OCI-LY7 (cell line): ENCODE measurements at regions not wholly inside any gene's neighbourhood (a gene's known extent, or its start where the extent isn't known, plus 50 kb on each side); places are given as distances from the start of the nearest gene placed in this dataset.
"Not testable (repeated sequence)": the region's sequence is repeated elsewhere in the genome, so short reads cannot be mapped to it uniquely, and the experiment has no call there.

Source experiments
- CTCF ChIP-seq: fragments of 200-600 bp; sonication (generic); conservative IDR thresholded peaks from 2 replicates; pipeline ENCODE4 v1.5.1; 2014; ENCODE audit warnings: mild to moderate bottlenecking, antibody characterized with exemption, low read length, moderate library complexity, mixed read lengths
- EZH2phosphoT487 ChIP-seq: fragments of 200-600 bp; sonication (generic); IDR thresholded peaks from 2 replicates; pipeline ENCODE4 v1.6.1; 2018; ENCODE audit warnings: low read depth, borderline replicate concordance, mild to moderate bottlenecking, mixed run types, antibody characterized with exemption, low read length, moderate library complexity, mixed read lengths

- not testable (repeated sequence) for TF ChIP-seq CTCF, EZH2phosphoT487
These were observed 102.8 kb downstream of the POLR2M start for GRCh38 chr15:57809285-57809684.
